IPS-18a (cell line): ENCODE measurements at regions not wholly inside any gene's neighbourhood (a gene's known extent, or its start where the extent isn't known, plus 50 kb on each side); places are given as distances from the start of the nearest gene placed in this dataset.
"Not testable (repeated sequence)": the region's sequence is repeated elsewhere in the genome, so short reads cannot be mapped to it uniquely, and the experiment has no call there.

ENCODE experiments used
- H3K27ac ChIP-seq: one replicate; pipeline ENCODE4 v1.5.1; 2013; ENCODE audit warnings: low read length
- H3K27me3 ChIP-seq: one replicate; pipeline ENCODE4 v1.6.1; 2013; ENCODE audit warnings: mild to moderate bottlenecking, low read length; ENCODE audit not compliant: control insufficient read depth, insufficient read depth
- H3K36me3 ChIP-seq: one replicate; pipeline ENCODE4 v1.6.1; 2013; ENCODE audit warnings: low read depth, low read length; ENCODE audit not compliant: control insufficient read depth
- H3K4me1 ChIP-seq: one replicate; pipeline ENCODE4 v1.6.1; 2013; ENCODE audit warnings: low read depth, low read length; ENCODE audit not compliant: control insufficient read depth
- H3K4me3 ChIP-seq: one replicate; pipeline ENCODE4 v1.5.1; 2013; ENCODE audit warnings: low read length
- H3K9ac ChIP-seq: one replicate; pipeline ENCODE4 v1.6.1; 2013; ENCODE audit warnings: mild to moderate bottlenecking, low read length, moderate library complexity
- H3K9me3 ChIP-seq: one replicate; pipeline ENCODE4 v1.6.1; 2013; ENCODE audit warnings: low read depth, low read length; ENCODE audit not compliant: control insufficient read depth

DNA sequence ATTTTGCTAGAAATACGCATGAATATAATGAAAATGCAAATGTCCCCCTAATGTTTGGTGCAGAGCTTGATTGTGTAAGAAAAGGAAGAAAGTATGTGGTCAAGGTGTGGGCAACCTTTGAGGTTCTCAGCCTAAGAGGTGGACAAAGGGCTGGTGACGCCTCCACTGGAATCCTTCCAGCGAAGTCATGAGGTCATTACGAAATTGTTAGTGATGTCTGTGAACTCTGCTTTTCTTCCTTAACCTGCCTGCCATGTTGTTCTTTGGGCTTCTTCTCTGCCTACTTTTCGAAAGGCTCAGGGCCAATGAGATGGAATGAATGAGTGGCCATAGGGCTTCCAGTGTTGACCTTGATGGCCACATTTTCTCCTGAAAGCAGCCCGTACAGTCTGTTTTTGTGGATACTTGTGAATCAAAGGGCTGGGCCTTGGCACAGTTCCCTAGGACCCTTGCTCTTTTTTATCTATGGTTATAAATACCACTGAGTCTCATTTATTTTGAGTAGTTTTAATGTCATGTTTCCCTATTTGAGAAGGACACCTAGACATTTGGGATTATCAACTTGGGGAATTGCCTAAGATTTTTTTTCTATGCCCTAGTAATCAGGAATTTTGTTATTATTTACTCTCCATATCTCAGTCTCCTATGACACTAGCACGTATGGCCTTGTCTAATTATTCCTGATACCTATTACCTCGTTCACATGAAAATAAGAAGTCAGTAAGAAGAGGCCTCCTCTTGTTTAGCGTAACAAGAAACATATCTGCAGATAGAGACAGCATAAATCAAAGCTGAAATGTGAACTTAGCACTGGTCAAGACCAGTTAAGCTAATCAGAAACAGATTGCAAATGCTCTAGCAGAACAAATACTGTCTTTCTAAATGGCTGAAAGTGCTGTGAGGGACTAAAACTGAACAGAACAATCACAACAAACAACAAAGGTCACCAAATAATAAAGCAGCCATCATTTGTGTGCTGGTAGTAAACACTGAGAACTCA, 334.6 kb downstream of the BCL2L11 start:
- not testable (repeated sequence) for H3K9me3 ChIP-seq, H3K27ac ChIP-seq, H3K27me3 ChIP-seq, H3K4me3 ChIP-seq, H3K36me3 ChIP-seq, H3K4me1 ChIP-seq, H3K9ac ChIP-seq

- not testable (repeated sequence) for H3K27me3 ChIP-seq, H3K4me3 ChIP-seq, H3K4me1 ChIP-seq, H3K27ac ChIP-seq, H3K9me3 ChIP-seq, H3K36me3 ChIP-seq, H3K9ac ChIP-seq
Observed at GRCh38 chr2:111457191-111457590, 336.5 kb downstream of the BCL2L11 start.

DNA sequence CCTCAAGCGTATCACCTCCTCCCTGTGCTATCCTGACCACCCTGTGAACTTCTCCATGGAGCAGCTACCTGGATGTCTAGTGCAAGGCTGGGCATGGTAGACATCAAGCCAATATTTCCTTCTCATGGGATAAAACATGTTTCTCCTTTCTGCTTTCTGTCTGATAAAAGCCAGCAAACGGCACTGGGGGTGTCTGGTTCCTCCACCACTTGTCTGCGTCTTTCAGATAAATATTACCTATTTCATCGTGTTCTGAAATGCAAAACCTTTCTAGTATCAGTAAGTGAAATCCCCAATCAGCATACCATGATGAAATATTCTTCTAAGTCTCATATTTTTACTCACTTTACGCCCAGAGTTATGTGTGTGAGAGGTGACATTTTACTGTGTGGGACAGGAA, 340.2 kb downstream of the BCL2L11 start:
- not testable (repeated sequence) for H3K9ac ChIP-seq, H3K27ac ChIP-seq, H3K36me3 ChIP-seq, H3K4me3 ChIP-seq, H3K9me3 ChIP-seq, H3K27me3 ChIP-seq, H3K4me1 ChIP-seq

- not testable (repeated sequence) for H3K27me3 ChIP-seq, H3K36me3 ChIP-seq, H3K9ac ChIP-seq, H3K9me3 ChIP-seq, H3K4me3 ChIP-seq, H3K27ac ChIP-seq, H3K4me1 ChIP-seq
Observed at GRCh38 chr2:111461831-111462230, 341.1 kb downstream of the BCL2L11 start.

DNA sequence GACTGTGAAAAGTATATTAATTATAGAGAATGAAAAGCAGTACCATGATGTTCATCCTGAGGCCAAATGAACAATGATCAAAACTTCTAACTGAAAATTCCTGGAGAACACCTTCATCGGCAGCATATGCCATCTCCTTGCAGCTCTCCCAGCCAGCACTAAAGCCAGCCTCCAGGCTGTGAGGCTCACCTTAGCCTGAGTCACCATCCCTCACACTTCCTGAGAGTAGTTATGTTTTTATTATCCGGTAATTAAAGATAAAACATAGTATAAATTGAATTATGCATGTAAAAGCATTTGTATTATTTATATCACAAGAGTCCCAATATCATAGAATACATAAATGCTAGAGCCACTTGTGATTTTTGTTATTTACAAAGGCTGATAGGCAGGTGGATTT, 341.9 kb downstream of the BCL2L11 start:
- not testable (repeated sequence) for H3K4me3 ChIP-seq, H3K36me3 ChIP-seq, H3K27me3 ChIP-seq, H3K27ac ChIP-seq, H3K9ac ChIP-seq, H3K4me1 ChIP-seq, H3K9me3 ChIP-seq

GRCh38 chr2:111463238-111463848, 342.6 kb downstream of the BCL2L11 start:
- H3K27ac ChIP-seq, H3K4me1 ChIP-seq, H3K27me3 ChIP-seq, H3K9me3 ChIP-seq, H3K4me3 ChIP-seq, H3K36me3 ChIP-seq, H3K9ac ChIP-seq: not testable (repeated sequence)

- not testable (repeated sequence) for H3K27ac ChIP-seq, H3K9me3 ChIP-seq, H3K27me3 ChIP-seq, H3K36me3 ChIP-seq, H3K9ac ChIP-seq, H3K4me3 ChIP-seq, H3K4me1 ChIP-seq
Observed at GRCh38 chr2:111463956-111464355, 343.2 kb downstream of the BCL2L11 start.

- not testable (repeated sequence) for H3K36me3 ChIP-seq, H3K9ac ChIP-seq, H3K27me3 ChIP-seq, H3K27ac ChIP-seq, H3K4me1 ChIP-seq, H3K9me3 ChIP-seq, H3K4me3 ChIP-seq
Observed at GRCh38 chr2:111464367-111464766, 343.7 kb downstream of the BCL2L11 start.

DNA sequence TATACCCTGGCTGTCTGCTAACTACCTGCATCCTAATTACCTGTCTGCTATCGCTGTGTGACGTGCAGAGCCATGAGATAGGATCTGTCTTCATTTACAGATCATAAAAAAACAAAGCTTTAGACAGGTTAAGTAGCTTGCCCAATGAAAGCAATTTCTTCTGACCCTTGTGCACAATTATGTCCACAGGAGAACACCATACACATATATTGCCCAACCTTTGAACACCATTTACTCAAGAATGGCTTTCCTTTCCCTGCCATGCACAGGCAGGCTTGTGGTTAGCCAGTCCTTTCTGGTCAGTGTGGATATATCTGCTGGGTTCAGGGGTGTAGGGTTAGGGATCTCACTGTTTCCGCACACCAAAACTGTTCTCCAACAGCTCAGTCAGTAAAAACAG, 344.8 kb downstream of the BCL2L11 start:
- not testable (repeated sequence) for H3K27me3 ChIP-seq, H3K9ac ChIP-seq, H3K36me3 ChIP-seq, H3K4me1 ChIP-seq, H3K27ac ChIP-seq, H3K4me3 ChIP-seq, H3K9me3 ChIP-seq

GRCh38 chr2:111466744-111467143, 346.0 kb downstream of the BCL2L11 start:
- H3K9ac ChIP-seq, H3K4me1 ChIP-seq, H3K4me3 ChIP-seq, H3K9me3 ChIP-seq, H3K27me3 ChIP-seq, H3K36me3 ChIP-seq, H3K27ac ChIP-seq: not testable (repeated sequence)

DNA sequence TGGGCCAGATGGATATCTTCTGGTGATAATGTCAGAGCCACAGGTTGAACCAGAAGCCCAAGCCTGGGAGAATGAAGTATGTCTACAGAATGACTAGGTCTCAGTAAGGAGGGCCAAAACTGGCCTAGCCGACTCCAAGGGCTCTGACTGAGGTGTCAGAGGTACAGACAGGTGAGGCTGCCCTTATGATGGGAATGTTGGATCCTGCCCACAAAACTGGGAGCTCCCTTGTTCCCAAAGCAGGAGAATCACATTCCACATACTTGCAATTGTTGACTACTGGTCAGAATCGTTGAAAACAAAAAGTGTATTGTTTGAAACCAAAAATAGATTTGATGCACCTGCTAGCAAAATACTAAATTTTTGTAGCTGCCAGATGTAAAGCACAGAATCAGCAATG, 350.2 kb downstream of the BCL2L11 start:
- H3K9ac ChIP-seq, H3K9me3 ChIP-seq, H3K4me1 ChIP-seq, H3K27me3 ChIP-seq, H3K27ac ChIP-seq, H3K4me3 ChIP-seq, H3K36me3 ChIP-seq: not testable (repeated sequence)
